HUES48 (cell line): ENCODE measurements at regions not wholly inside any gene's neighbourhood (a gene's known extent, or its start where the extent isn't known, plus 50 kb on each side); places are given as distances from the start of the nearest gene placed in this dataset.

Experiments
- H3K27ac ChIP-seq: one replicate; pipeline ENCODE4 v1.7.0; 2013; ENCODE audit warnings: low read depth, low read length, inconsistent platforms
- H3K27me3 ChIP-seq: 2 replicates; pipeline ENCODE4 v1.6.1; 2013; ENCODE audit warnings: mild to moderate bottlenecking, low read length; ENCODE audit not compliant: control insufficient read depth, insufficient read depth
- H3K36me3 ChIP-seq: 2 replicates; pipeline ENCODE4 v1.6.1; 2013; ENCODE audit warnings: low read length; ENCODE audit not compliant: control insufficient read depth, insufficient read depth
- H3K4me1 ChIP-seq: 2 replicates; pipeline ENCODE4 v1.6.1; 2013; ENCODE audit warnings: mild to moderate bottlenecking, low read length; ENCODE audit not compliant: control insufficient read depth, insufficient read depth
- H3K4me3 ChIP-seq: 2 replicates; pipeline ENCODE4 v1.5.1; 2013; ENCODE audit warnings: mild to moderate bottlenecking, low read depth, low read length
- H3K9ac ChIP-seq: 2 replicates; pipeline ENCODE4 v1.6.1; 2013; ENCODE audit warnings: mild to moderate bottlenecking, low read depth, low read length, moderate library complexity
- H3K9me3 ChIP-seq: 2 replicates; pipeline ENCODE4 v1.6.1; 2013; ENCODE audit warnings: low read length; ENCODE audit not compliant: control insufficient read depth, insufficient read depth

DNA sequence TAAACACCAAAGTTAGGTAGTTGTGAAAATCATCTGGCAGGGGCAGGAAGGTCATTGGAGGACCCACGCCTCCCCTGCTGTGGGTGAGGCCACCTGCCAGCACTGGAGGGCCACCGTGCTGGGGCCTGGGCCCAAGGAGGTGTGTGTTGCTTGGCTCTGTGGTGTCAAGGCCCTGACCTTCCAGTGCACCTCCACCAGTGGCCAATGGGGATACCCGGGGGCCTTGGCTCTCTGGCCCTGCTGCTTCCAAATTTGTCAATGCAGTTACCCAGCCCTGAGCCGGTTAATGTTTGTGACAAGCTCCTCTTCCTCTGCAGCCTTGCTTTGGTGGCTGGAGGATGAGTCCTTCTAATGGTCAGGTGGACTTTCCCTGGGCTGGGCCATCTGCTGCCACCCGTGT lies 150.2 kb downstream of the KLF13 start:
- H3K4me1 ChIP-seq = no peaks in the 10 kb centered on the region; the same call in 1 of the 2 replicates
- H3K9me3 ChIP-seq = no peaks in the 10 kb centered on the region
- no peak overlapping the region for H3K9ac ChIP-seq
- H3K27ac ChIP-seq = no peak overlapping the region
- no peaks in the 10 kb centered on the region for H3K36me3 ChIP-seq
- no peak overlapping the region for H3K4me3 ChIP-seq
- peaks cover 10% of the 10 kb centered on the region for H3K27me3 ChIP-seq

DNA sequence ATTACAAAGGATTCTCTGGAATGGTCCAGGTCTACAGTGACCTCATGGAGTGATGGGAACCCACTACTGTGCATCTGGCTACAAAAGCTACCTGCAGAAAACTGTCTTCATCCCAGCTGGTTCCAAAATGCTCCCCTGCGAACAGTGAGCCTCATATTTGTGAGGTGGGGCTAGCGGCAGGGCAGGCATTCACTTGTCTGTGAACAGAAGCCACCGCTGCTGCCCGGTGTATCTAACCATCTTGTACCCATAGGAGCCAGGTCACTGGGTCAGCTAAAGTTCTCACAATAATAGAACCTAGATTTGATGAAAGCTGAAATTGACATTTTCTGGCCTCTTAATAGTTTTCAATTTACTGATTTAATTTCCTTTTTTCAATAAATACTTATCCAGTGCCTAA lies 150.7 kb downstream of the KLF13 start:
- Histone ChIP-seq H3K4me3 (no peak overlapping the region), H3K4me1 (no peaks in the 10 kb centered on the region; the same call in 1 of the 2 replicates), H3K9me3 (no peaks in the 10 kb centered on the region), H3K27ac (no peak overlapping the region), H3K36me3 (no peaks in the 10 kb centered on the region), H3K9ac (no peak overlapping the region), H3K27me3 (peaks cover 14% of the 10 kb centered on the region)

DNA sequence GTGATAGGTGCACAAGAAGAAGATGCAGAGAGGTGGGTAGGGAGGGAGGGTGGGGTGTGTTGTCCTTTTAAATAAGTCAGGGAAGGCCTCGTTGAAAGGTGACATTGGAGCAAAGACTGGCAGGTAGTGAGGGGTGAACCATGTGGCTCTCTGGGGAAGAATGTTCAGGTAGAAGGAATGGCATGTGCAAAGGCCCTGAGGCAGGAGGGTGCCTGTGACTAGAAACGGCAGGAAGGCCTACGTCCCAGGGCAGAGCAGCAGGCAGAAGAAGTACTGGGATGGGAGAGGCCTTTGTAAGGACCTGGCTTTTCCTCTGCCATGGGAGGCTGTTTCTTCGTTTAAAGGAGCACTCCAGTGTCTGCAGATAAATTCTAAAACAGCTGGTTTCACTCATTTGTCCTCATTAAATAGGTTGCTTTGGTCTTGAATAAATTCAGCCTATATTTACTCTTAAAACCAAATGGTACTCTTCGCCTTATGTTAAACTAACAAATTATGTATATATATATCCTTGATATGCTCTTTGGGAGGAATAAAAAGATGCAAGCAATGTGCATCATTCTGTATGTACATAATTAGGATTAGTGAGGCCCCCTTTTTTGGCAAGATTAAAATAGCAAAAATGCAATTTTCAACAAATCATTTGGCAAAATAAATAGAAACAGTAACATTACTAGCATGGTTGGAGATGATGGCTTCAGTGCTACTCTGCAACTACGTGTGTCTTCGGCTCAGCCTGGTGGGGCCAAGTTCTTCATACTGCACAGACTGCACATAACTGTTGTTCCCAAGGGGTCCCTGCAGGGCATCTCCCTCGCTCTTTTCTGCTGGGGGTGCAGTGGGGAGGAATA lies 151.4 kb downstream of the KLF13 start:
- H3K4me3 ChIP-seq = no peak overlapping the region
- peaks cover 4% of the 10 kb centered on the region; the same call in 1 of the 2 replicates for H3K4me1 ChIP-seq
- no peak overlapping the region for H3K9ac ChIP-seq
- no peaks in the 10 kb centered on the region for H3K36me3 ChIP-seq
- peaks cover 22% of the 10 kb centered on the region for H3K27me3 ChIP-seq
- no peaks in the 10 kb centered on the region for H3K9me3 ChIP-seq
- no peak overlapping the region for H3K27ac ChIP-seq

DNA sequence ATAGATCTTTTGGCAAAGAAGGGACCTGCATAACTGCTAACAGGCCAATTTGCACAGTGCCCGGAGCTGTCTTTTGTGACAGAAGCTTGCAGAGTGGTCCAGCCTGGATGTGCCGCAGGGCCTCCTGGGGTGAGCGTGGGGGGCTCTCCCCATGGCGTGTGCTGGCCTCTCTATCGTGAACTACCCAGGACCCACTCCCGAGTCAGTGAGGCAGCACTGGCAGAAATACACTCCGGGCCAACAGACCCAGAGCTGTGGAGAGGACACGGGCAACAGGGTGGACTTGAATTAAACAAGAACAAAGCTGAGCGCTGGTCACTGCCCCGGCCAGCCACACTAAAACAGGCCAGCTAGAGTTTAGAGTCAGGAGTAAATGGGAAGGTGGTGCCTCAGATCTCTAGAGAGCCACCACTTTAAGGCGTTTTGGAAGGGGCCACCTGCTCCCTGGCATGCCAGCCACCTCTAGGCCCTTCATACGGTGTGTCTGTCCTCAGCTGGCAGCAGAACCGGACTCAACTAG lies 152.1 kb downstream of the KLF13 start:
- H3K9ac ChIP-seq = no peak overlapping the region
- peaks cover 28% of the 10 kb centered on the region for H3K27me3 ChIP-seq
- H3K9me3 ChIP-seq = no peaks in the 10 kb centered on the region
- H3K4me1 ChIP-seq = peaks cover 4% of the 10 kb centered on the region; the same call in 1 of the 2 replicates
- H3K36me3 ChIP-seq = no peaks in the 10 kb centered on the region
- H3K27ac ChIP-seq = no peak overlapping the region
- H3K4me3 ChIP-seq = no peak overlapping the region

DNA sequence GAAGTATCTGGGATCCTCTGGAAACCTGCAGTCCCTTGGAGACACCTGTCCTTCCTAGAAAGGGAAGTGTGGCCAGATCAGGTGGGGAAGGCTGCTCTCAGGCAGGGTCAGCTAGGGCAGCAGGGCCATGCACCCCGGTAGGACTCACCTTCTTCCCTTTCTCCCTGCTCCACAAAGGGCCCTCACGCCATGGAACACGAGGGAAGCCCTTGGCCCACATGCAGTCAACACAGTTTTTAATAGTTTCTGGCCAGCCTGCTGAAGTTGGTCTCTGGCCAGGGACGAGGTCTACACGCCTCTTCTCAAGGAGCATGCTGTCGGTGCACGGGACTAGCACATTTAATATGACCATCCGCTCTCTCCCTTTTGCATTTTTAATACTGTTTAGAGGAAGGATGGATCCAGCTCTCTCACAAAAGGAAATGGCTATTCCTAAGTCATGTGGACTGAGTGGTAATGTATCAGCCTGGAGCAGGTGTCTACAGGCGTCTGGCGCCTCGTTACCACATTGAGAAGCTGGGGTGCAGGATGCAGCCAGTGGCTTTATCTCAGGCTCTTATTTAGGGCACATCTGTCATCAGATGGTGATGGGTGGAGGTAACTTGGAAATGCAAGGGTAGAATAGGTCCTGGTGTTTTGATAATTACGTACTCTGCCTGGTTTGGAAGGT lies 153.9 kb downstream of the KLF13 start:
- Histone ChIP-seq H3K4me1 (peaks cover 4% of the 10 kb centered on the region; the same call in 1 of the 2 replicates), H3K27ac (no peak overlapping the region), H3K4me3 (no peak overlapping the region), H3K36me3 (no peaks in the 10 kb centered on the region), H3K9me3 (no peaks in the 10 kb centered on the region), H3K27me3 (peaks cover 43% of the 10 kb centered on the region), H3K9ac (no peak overlapping the region)

DNA sequence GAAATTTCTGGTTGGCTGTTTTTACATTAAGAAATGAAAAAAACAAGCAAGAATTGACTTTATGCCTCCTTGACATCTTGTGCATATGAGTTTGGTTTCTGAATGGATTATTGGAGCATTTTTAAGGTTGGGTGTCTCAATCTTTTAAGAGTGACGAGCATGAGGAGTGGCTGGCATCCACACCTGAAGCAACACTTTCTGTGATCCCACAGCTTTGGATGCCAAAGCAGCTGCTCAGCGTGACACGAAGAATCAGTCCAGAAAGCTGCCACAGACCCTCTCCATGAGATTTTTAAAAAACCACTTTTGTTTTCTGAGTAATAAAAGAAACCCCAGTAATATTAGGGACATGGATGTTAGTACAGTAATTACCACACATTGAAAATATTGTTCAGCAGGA lies 154.5 kb downstream of the KLF13 start:
- Histone ChIP-seq H3K9ac (no peak overlapping the region), H3K36me3 (no peaks in the 10 kb centered on the region), H3K4me3 (no peak overlapping the region), H3K4me1 (peaks cover 4% of the 10 kb centered on the region; the same call in 1 of the 2 replicates), H3K27ac (no peak overlapping the region), H3K9me3 (no peaks in the 10 kb centered on the region), H3K27me3 (peaks cover 49% of the 10 kb centered on the region)

DNA sequence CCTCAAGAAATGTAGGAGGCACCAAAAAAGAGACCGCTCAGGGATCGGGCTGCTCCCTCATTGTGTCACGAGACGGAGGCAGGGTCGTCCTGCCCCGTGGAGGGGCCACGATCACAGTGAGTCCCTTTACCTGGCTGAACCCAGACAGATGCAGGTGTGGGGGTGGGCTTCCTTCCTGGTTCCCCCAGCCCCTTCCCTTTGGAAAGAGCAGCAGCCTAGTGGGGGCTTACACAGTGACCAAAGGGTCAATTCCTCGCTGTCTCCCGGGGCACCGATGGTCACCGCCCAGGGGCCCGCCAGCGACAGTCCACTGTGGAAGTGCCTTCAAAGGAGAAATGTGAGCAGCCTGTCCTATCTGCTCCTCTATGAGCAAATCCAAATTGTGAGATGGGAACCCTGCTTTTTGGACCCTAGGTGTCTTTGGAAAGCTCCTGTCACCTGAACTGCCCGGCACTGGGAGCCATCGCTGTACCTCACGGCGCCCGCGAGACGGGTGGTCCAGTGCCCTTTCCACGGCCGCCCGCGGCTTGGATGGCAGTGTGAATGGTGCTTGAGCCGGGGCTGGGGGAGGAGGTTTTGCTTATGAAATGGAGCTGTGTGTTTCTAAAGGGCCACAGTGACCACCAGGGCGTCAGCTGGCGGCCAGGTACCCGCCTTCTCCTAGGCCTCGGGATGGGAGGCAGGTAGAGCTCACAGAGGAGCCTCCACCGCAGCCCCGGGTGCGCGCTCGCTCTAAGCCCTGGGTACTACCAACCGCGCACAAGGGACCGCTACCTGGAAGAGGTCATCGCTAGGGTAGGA lies 155.7 kb downstream of the KLF13 start:
- Histone ChIP-seq H3K4me1 (peaks cover 4% of the 10 kb centered on the region; the same call in 1 of the 2 replicates), H3K9ac (no peak overlapping the region), H3K27ac (no peak overlapping the region), H3K27me3 (peaks cover 50% of the 10 kb centered on the region), H3K36me3 (no peaks in the 10 kb centered on the region), H3K4me3 (peak overlapping the region; percentile 43; the same call in 1 of the 2 replicates), H3K9me3 (no peaks in the 10 kb centered on the region)

DNA sequence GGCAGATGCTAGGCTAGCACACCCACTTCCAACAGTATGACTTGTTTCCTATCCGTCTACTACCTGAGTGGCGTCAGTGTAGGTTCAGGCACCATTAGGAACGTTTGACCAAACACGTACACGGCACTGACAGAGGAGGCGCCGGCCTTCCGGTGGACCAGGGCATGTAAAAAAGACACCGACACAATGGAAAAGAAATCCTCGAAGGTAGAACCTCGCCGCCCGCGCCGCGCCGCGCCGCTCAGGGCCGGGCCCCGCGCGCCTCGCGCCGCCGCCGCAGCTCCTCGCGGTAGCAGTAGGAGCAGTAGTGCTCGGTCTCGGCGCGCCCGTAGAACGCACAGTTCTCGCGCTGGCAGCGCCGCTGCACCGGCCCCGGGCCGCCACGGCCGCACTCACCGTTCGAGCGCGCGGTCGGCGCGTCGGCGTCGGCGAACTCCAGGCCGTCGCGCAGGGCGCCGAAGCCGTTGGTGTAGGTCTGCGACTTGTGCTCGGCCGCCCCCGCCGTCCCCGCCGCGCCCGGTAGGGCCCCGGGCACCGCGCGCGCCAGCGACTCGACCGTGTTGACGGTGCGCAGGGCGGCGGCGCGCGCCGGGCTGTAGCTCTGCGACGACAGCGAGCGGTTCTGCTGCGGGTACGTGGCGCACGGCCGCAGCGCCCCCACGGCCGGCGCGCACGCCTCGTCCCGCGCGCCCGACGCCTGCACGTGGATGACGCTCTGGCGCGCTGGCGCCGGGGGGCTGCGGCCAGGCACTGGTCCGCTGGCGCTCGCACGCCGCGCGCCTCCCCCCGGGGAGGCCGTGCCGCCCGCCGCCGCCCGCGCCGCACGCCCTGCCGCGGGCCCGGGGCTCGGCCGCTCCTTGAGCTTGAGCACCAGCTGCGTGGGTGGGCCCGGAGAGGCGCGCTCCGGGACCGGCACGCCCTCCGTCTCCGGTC lies 156.7 kb downstream of the KLF13 start:
- H3K9ac ChIP-seq = no peak overlapping the region
- H3K4me1 ChIP-seq = peaks cover 4% of the 10 kb centered on the region; the same call in 1 of the 2 replicates
- H3K4me3 ChIP-seq = peak overlapping the region; percentile 43
- H3K36me3 ChIP-seq = no peaks in the 10 kb centered on the region
- H3K9me3 ChIP-seq = no peaks in the 10 kb centered on the region
- no peak overlapping the region for H3K27ac ChIP-seq
- peaks cover 50% of the 10 kb centered on the region for H3K27me3 ChIP-seq

DNA sequence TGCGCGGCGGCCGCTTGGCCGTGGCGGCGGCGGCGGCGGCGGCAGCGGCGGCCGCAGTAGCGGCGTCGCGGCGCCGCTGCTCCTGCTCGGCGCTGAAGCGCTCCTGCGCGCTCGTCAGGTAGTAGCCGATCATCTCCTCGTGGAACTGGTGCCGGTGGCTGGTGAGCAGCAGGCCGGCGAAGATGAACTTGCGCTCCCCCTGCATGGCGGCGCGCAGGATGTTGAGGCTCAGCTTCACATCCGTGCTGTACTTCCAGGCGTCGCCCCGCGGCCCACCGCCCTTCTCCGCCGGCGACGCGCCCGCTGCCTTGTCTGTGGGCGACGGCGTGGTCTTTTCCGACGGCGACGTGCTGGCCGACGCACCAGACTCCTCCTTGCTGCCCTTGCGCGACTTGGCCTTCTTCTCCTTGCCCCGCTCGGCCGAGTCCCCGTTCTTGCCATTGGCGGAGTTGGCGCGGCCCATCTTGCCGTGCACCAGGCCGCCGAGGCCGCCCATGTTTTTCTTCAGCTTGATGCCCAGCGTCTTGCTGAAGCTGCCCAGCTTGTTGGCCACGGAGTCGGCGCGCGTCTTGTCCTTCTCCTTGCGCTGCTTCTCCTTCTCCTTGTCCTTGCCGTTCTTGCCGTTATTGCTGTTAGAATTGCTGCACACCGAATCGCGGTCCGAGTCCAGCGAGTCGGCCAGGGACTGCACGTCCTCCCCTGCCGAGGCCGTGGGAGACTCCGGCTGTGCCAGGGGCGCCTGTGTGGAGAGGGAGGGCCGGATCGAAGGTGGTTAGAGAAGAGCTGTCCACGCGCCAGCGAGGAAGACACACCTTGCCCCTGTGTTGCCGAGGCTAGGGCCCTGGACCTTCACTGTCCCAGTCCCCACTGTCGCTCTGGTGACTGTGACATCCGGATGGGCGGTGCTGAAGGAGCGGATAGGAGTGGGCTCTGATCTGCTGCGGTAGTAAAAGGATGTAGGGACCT lies 157.6 kb downstream of the KLF13 start:
- Histone ChIP-seq H3K36me3 (no peaks in the 10 kb centered on the region), H3K9me3 (no peaks in the 10 kb centered on the region), H3K27ac (no peak overlapping the region), H3K9ac (no peak overlapping the region), H3K4me1 (peaks cover 7% of the 10 kb centered on the region; the same call in 1 of the 2 replicates), H3K27me3 (peaks cover 50% of the 10 kb centered on the region), H3K4me3 (peak overlapping the region; percentile 21; the same call in 1 of the 2 replicates)
